Astrocyte of the spinal cord (primary cell): ENCODE measurements at regions not wholly inside any gene's neighbourhood (a gene's known extent, or its start where the extent isn't known, plus 50 kb on each side); places are given as distances from the start of the nearest gene placed in this dataset.
"Not testable (repeated sequence)": the region's sequence is repeated elsewhere in the genome, so short reads cannot be mapped to it uniquely, and the experiment has no call there.

Experiments
- DNase-seq: peaks from one replicate; pipeline ENCODE4 v3.0.0; 2011; ENCODE audit warnings: low read depth, low spot score
- H3K4me3 ChIP-seq: 2 replicates; pipeline ENCODE4 v1.5.1; 2011; ENCODE audit warnings: low read depth, mild to moderate bottlenecking, low read length, moderate library complexity
- in situ Hi-C: cut with HindIII; loops from 2 replicates; pipeline ENCODE4 v1.10.0; 2017; ENCODE audit warnings: low sequenced_read_pairs
- TF ChIP-seq, protein P1 (sequence below): IDR thresholded peaks from 2 replicates; pipeline ENCODE4 v1.5.1; 2012; ENCODE audit warnings: low read depth, mild to moderate bottlenecking, low read length, inconsistent platforms

DNA sequence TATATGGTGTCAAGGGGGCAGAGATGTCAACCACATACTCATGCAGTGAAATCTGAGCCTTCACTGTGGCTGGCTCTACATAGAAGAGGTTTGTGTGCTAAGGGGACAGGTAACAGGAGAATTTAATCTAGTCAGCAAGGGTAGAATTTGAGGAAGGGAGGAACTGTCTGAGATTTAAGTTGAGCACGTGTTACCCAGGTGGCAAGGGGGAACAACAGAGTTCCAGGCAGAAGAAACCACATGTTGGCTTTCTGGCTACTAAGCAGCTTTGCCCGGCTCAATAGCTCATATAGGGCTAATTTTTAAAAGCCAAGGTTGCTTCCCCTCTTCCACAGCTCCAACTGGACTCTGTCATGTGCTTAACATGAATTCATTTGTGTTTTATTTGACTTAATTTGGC is 397.6 kb downstream of the EDEM1 start:
- in situ Hi-C loops: no loop called here
- DNase-seq: no peak
- TF ChIP-seq, protein P1, sequence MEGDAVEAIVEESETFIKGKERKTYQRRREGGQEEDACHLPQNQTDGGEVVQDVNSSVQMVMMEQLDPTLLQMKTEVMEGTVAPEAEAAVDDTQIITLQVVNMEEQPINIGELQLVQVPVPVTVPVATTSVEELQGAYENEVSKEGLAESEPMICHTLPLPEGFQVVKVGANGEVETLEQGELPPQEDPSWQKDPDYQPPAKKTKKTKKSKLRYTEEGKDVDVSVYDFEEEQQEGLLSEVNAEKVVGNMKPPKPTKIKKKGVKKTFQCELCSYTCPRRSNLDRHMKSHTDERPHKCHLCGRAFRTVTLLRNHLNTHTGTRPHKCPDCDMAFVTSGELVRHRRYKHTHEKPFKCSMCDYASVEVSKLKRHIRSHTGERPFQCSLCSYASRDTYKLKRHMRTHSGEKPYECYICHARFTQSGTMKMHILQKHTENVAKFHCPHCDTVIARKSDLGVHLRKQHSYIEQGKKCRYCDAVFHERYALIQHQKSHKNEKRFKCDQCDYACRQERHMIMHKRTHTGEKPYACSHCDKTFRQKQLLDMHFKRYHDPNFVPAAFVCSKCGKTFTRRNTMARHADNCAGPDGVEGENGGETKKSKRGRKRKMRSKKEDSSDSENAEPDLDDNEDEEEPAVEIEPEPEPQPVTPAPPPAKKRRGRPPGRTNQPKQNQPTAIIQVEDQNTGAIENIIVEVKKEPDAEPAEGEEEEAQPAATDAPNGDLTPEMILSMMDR: no peak
- no peak overlapping the region for H3K4me3 ChIP-seq

DNA sequence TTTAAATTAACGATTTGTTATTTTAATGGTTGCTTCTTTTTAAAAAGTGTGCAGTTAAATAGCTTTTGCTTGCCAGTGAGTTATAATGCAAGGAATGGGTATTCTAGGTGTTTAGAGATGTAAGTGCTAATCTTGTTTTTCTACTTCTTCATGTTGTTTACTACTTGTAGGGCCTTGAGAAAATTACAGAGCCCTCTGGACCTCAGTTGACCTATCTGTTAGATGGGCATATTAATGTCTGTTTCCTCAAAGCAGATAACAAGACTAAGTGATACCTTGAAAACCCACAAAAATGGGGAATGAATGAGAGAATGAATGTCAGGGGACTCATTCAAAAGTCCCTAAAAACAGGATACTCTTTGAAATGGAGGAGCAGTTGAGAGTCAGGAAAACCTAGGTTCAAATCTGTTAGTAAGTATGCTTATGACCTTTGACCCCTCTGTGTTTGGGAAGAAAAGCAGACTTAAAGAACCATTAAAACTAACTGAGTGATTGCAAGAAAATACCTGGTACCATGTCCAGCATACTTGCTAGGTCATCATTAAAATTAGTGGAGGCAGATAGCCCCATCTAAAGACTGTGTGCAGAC is 419.5 kb downstream of the EDEM1 start:
- no peak overlapping the region for H3K4me3 ChIP-seq
- DNase-seq: no peak
- in situ Hi-C loops: no loop called here
- TF ChIP-seq, protein P1: no peak

DNA sequence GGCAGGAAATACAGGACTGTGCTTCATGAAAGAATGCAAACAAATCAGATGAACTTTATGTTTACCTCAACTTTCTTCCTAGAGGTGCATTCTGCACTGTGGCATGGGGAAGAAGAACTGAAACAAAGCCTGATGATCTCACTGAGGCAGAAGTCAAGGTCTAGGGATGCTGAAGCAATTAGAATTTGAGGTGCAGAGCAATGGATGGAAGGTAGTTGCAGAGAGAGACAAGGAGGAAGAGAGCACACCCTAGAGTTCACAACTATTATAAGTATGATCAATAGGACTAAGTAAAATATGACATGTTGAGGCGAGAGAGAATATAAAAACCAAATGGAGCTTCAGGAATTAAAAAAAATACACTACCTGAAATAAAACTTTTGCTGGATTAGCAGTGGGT is 420.1 kb downstream of the EDEM1 start:
- H3K4me3 ChIP-seq: no peak overlapping the region
- in situ Hi-C loops: no loop called here
- TF ChIP-seq, protein P1: no peak
- DNase-seq: no peak

DNA sequence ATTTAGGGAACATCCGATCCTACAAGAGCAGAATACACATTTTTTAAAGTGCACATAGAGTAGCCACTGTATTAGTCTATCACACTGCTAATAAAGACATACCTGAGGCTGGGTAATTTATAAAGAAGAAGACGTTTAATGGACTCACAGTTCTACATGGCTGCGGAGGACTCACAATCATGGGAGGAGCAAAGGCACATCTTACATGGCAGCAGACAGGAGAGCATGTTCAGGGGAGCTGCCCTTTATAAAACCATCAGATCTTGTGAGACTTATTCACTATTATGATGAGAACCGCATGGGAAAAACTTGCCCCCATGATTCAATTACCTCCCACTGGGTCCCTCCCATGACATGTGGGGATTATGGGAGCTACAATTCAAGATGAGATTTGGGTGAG is 421.5 kb downstream of the EDEM1 start:
- DNase-seq, H3K4me3 ChIP-seq, in situ Hi-C loops: not testable (repeated sequence)

DNA sequence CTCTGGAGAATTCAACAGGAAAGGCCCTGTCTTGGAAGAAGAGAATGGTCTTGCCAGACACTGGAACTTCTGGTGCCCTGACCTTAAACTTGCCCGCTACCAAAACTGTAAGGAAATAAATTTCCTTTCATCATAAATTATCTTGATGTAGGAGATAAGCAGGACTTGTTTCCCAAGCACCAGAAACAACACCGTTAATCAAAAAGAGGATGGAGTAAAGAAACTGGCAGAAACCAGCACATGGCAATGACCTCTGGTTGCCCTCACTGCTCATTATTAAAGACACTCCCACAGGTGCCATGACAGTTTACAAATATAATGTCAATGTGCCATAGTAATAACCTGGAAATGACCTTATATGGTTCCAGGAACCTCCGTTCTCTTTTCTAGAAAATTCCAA is 426.1 kb downstream of the EDEM1 start:
- in situ Hi-C loops: no loop called here
- no peak overlapping the region for H3K4me3 ChIP-seq
- TF ChIP-seq, protein P1: no peak

DNA sequence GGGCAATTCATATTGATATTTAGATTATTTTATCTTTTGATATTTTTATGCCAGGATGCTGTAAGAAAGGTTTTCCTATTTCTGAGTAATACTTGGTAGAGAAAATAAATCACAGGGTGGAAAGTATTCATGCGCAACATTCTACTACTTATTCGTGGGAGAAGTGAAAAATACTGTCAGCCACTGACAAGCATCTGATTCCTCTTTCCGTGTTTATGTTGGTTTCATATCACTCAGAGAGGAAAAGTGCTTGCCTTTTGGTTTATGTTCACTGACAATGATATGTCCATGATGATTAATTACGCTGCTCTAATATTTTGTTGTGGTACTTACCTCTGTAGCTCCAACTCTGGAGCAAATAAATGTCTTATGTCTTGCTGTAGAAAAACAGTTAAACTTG is 429.4 kb downstream of the EDEM1 start:
- TF ChIP-seq, protein P1: no peak
- no peak overlapping the region for H3K4me3 ChIP-seq
- no peak for DNase-seq
- in situ Hi-C loops: no loop called here

More for the DNA sequence above, 426.1 kb downstream of the EDEM1 start:
- DNase-seq: no peak

DNA sequence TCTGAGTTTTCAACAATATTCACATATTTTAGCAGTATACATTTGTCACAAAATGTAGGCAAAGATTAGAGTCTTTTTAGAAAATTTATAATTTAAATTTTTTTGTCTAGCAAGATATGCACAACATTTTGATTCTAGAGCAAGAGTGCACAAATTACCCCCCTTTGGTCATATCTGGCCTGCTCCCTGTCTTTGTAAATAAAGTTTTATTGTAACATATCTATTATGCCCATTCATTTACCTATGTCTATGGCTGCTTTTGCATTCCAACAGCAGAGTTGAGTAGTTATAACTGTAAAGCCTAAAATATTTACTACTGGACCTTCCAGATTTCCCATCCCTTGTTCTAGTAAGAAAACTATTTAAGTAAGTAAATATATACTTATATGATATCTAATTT is 430.7 kb downstream of the EDEM1 start:
- no peak overlapping the region for H3K4me3 ChIP-seq
- in situ Hi-C loops: no loop called here
- DNase-seq: no peak
- TF ChIP-seq, protein P1: no peak
